ENCODE measurements at regions not wholly inside any gene's neighbourhood (a gene's known extent, or its start where the extent isn't known, plus 50 kb on each side); places are given as distances from the start of the nearest gene placed in this dataset.

GRCh38 chr18:45387229-45387628, 228.0 kb upstream of the SLC14A2 start:
- Histone ChIP-seq H3K4me1 (ENCODE audit: control insufficient read depth, insufficient read depth, low read length) (peaks cover 7% of the 10 kb centered on the region), H3K27ac (ENCODE audit: extremely low read depth, low read depth, low read length) (no peak overlapping the region), H3K4me3 (ENCODE audit: low read depth, low read length) (no peak overlapping the region), H3K9me3 (ENCODE audit: control insufficient read depth, insufficient read depth, low read depth, low read length) (no peaks in the 10 kb centered on the region), H3K36me3 (ENCODE audit: control insufficient read depth in 2 of 2, insufficient read depth in 1 of 2, low read length in 2 of 2) (no peaks in the 10 kb centered on the region)
- TF ChIP-seq ZFP69B (tag by site-specific recombination; IDR thresholded peaks at IDR 0.05) (no peak), ZNF549 (tag by site-specific recombination; IDR thresholded peaks at IDR 0.05) (no peak), ZNF571 (tag by site-specific recombination; IDR thresholded peaks at IDR 0.05) (no peak), ZNF37A (tag by site-specific recombination; IDR thresholded peaks at IDR 0.05) (no peak), SP2 (tag by site-specific recombination; IDR thresholded peaks at IDR 0.05) (no peak)
- TF ChIP-seq, protein P1, sequence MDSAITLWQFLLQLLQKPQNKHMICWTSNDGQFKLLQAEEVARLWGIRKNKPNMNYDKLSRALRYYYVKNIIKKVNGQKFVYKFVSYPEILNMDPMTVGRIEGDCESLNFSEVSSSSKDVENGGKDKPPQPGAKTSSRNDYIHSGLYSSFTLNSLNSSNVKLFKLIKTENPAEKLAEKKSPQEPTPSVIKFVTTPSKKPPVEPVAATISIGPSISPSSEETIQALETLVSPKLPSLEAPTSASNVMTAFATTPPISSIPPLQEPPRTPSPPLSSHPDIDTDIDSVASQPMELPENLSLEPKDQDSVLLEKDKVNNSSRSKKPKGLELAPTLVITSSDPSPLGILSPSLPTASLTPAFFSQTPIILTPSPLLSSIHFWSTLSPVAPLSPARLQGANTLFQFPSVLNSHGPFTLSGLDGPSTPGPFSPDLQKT (IDR thresholded peaks at IDR 0.05; ENCODE audit: borderline replicate concordance, low read depth, low read length): no peak
- ChIA-PET POLR2A (no interaction called here), CTCF (interaction anchor here (0.6 to 8.0 kb wide), 12 partner anchors 11 to 249 kb away, joined by 3 to 98 read pairs (median 3); no protein-coding TSS in a partner anchor)

- POLR2A ChIA-PET: no interaction called here
- Histone ChIP-seq H3K4me1 (ENCODE audit: control insufficient read depth, insufficient read depth, low read length) (no peaks in the 10 kb centered on the region), H3K27ac (ENCODE audit: extremely low read depth, low read depth, low read length) (no peak overlapping the region), H3K36me3 (ENCODE audit: control insufficient read depth in 2 of 2, insufficient read depth in 1 of 2, low read length in 2 of 2) (no peaks in the 10 kb centered on the region), H3K4me3 (ENCODE audit: low read depth, low read length) (no peak overlapping the region), H3K9me3 (ENCODE audit: control insufficient read depth, insufficient read depth, low read depth, low read length) (no peaks in the 10 kb centered on the region)
- CTCF ChIA-PET: interaction anchor here (0.9 kb wide), 1 partner anchor 155 kb away, joined by 4 read pairs; no protein-coding TSS in a partner anchor
- TF ChIP-seq ZNF302 (tag by site-specific recombination; IDR thresholded peaks at IDR 0.05; ENCODE audit: low read depth): no peak
- no peak for TF ChIP-seq ZNF692 (tag by site-specific recombination; IDR thresholded peaks at IDR 0.05)
- TF ChIP-seq ZNF16 (tag by site-specific recombination; IDR thresholded peaks at IDR 0.05; ENCODE audit: low read depth): no peak
- no peak for TF ChIP-seq ZBTB8A (tag by site-specific recombination; IDR thresholded peaks at IDR 0.05)
- no peak for TF ChIP-seq ZNF26 (tag by site-specific recombination; IDR thresholded peaks at IDR 0.05)
- no peak for TF ChIP-seq ZNF223 (tag by site-specific recombination; IDR thresholded peaks at IDR 0.05)
- no peak for TF ChIP-seq ZNF530 (tag by site-specific recombination; IDR thresholded peaks at IDR 0.05; ENCODE audit: low read depth)
- no peak for TF ChIP-seq ZNF843 (tag by site-specific recombination; IDR thresholded peaks at IDR 0.05)
- no peak for TF ChIP-seq IKZF3 (tag by site-specific recombination; IDR thresholded peaks at IDR 0.05)
- no peak for TF ChIP-seq ZNF473 (tag by site-specific recombination; IDR thresholded peaks at IDR 0.05)
- TF ChIP-seq ZNF266 (tag by site-specific recombination; IDR thresholded peaks at IDR 0.05; ENCODE audit: low read depth): no peak
- no peak for TF ChIP-seq ZNF629 (tag by site-specific recombination; IDR thresholded peaks at IDR 0.05)
- TF ChIP-seq ZNF175 (tag by site-specific recombination; IDR thresholded peaks at IDR 0.05): no peak
- TF ChIP-seq ZNF23 (tag by site-specific recombination; IDR thresholded peaks at IDR 0.05; ENCODE audit: borderline replicate concordance): no peak
- TF ChIP-seq ZNF449 (tag by site-specific recombination; IDR thresholded peaks at IDR 0.05): no peak
Measured at GRCh38 chr18:45398448-45398847, 216.8 kb upstream of the SLC14A2 start.

Measured in HEK293 (cell line).